ENCODE measurements at regions not wholly inside any gene's neighbourhood (a gene's known extent, or its start where the extent isn't known, plus 50 kb on each side); places are given as distances from the start of the nearest gene placed in this dataset.

- H3K27ac ChIP-seq: no peak overlapping the region
- TF ChIP-seq, protein P1, sequence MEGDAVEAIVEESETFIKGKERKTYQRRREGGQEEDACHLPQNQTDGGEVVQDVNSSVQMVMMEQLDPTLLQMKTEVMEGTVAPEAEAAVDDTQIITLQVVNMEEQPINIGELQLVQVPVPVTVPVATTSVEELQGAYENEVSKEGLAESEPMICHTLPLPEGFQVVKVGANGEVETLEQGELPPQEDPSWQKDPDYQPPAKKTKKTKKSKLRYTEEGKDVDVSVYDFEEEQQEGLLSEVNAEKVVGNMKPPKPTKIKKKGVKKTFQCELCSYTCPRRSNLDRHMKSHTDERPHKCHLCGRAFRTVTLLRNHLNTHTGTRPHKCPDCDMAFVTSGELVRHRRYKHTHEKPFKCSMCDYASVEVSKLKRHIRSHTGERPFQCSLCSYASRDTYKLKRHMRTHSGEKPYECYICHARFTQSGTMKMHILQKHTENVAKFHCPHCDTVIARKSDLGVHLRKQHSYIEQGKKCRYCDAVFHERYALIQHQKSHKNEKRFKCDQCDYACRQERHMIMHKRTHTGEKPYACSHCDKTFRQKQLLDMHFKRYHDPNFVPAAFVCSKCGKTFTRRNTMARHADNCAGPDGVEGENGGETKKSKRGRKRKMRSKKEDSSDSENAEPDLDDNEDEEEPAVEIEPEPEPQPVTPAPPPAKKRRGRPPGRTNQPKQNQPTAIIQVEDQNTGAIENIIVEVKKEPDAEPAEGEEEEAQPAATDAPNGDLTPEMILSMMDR (conservative IDR thresholded peaks at IDR 0.05): no peak
Measured at GRCh38 chr11:30653606-30654005, 67.5 kb upstream of the MPPED2 start.

- TF ChIP-seq, protein P1 (conservative IDR thresholded peaks at IDR 0.05): no peak
- no peak overlapping the region for H3K27ac ChIP-seq
Measured at GRCh38 chr11:30652801-30653200, 66.6 kb upstream of the MPPED2 start.

- H3K27ac ChIP-seq: no peak overlapping the region
- TF ChIP-seq, protein P1 (conservative IDR thresholded peaks at IDR 0.05): no peak
Measured at GRCh38 chr11:30650266-30650665, 64.1 kb upstream of the MPPED2 start.
